ENCODE measurements at regions not wholly inside any gene's neighbourhood (a gene's known extent, or its start where the extent isn't known, plus 50 kb on each side); places are given as distances from the start of the nearest gene placed in this dataset.
"Not testable (repeated sequence)": the region's sequence is repeated elsewhere in the genome, so short reads cannot be mapped to it uniquely, and the experiment has no call there.

DNA sequence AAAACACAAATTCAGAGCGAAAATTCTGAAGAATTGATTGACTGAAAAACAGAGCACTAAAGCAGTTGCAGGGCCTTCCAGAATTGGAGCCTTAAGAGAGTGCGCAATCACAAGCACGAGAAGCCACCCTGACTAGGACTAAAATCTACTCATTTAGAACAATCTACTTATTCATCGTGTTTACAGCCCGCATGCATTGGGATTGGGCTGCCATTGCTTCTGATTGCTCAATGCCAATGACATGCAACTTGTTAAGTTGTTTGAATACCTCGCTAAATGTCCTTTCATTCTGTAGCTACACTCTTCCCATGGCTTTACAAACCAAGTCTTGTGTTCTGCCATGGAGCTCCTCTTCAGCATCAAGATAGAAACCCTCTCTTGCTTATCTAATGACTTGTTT, 425.9 kb upstream of the POM121L12 start:
- TF ChIP-seq POLR2A (IDR thresholded peaks at IDR 0.05), result no peak
- TF ChIP-seq, protein P1, sequence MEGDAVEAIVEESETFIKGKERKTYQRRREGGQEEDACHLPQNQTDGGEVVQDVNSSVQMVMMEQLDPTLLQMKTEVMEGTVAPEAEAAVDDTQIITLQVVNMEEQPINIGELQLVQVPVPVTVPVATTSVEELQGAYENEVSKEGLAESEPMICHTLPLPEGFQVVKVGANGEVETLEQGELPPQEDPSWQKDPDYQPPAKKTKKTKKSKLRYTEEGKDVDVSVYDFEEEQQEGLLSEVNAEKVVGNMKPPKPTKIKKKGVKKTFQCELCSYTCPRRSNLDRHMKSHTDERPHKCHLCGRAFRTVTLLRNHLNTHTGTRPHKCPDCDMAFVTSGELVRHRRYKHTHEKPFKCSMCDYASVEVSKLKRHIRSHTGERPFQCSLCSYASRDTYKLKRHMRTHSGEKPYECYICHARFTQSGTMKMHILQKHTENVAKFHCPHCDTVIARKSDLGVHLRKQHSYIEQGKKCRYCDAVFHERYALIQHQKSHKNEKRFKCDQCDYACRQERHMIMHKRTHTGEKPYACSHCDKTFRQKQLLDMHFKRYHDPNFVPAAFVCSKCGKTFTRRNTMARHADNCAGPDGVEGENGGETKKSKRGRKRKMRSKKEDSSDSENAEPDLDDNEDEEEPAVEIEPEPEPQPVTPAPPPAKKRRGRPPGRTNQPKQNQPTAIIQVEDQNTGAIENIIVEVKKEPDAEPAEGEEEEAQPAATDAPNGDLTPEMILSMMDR (IDR thresholded peaks at IDR 0.05), result no peak
- WGBS, 2 donors, result 87 to 91% methylated on average over 6 of the region's 6 CpGs
- no peak overlapping the region for H3K4me3 ChIP-seq (ENCODE audit: low read depth, poor library complexity, severe bottlenecking)
- DNase-seq (ENCODE audit: low spot score in 2 of 2), result no peak
- intact Hi-C loops (cut with DNase I; ENCODE audit: low total_unique reads), result no loop called here

DNA sequence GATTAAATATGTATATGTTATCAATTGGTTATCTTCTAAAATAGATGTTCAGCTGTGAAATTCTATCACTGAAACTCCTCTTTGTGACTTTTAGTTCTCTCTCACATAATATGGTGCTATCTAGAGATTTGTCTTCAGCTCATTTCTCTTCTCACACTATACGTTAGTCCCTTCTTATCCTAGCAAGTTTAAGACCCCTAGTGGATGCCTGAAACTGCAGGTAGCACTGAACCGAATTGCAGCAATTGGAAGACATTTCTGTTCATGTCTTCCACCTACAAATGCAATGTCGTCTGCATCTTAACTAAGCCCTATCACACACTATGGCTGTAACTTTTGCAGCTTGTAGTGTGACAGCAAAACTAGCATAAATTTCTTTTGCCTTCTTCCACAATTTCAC, 442.7 kb upstream of the POM121L12 start:
- DNase-seq (ENCODE audit: low spot score in 2 of 2), result no peak
- 70 to 74% methylated on average over 3 of the region's 3 CpGs for WGBS, 2 donors
- TF ChIP-seq POLR2A (IDR thresholded peaks at IDR 0.05), result no peak
- TF ChIP-seq, protein P1 (IDR thresholded peaks at IDR 0.05), result no peak
- no peak overlapping the region for H3K4me3 ChIP-seq (ENCODE audit: low read depth, poor library complexity, severe bottlenecking)
- intact Hi-C loops (cut with DNase I; ENCODE audit: low total_unique reads), result no loop called here

DNA sequence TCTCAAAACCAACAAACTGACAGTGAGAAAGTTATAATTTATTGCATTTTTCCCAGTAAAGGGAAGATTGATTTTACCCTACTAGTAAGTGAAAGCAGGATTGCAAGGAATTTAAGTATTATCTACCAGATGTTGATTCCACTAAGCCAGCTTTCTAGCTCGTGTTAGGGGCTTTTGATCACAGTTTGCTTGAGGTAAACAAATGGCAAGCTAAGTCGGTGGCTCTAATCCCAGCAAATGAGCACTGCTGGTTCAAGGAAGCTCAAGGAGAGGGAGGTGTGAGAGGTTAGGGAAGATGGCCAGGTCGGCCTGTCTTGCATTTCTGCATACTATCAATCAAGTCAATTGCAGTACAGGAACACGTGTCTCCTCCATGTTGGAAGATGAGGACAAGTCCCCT, 448.7 kb upstream of the POM121L12 start:
- no peak overlapping the region for H3K4me3 ChIP-seq (ENCODE audit: low read depth, poor library complexity, severe bottlenecking)
- TF ChIP-seq, protein P1 (IDR thresholded peaks at IDR 0.05), result no peak
- no peak for DNase-seq (ENCODE audit: low spot score in 2 of 2)
- WGBS, 2 donors, result 6 to 10% methylated on average over 4 of the region's 4 CpGs
- intact Hi-C loops (cut with DNase I; ENCODE audit: low total_unique reads), result no loop called here

DNA sequence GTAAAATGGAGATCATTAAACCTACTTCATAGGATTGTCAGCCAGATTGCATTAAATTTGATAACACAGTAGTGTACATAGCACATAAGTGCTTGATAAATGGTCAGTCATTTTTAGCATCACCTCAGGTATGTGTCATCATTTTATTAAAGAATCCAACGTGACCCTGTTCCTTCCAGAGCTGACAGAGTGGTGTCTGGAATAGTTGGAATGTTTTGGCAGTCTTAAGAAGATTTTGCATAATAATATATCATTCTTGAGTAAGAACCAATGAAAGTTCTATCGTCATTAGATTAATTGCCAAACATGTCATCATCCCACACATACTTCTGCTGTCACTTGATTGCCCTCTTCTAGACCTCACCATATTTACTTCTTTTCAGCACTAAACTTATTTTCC, 451.4 kb upstream of the POM121L12 start:
- intact Hi-C loops (cut with DNase I; ENCODE audit: low total_unique reads), result no loop called here
- H3K4me3 ChIP-seq (ENCODE audit: low read depth, poor library complexity, severe bottlenecking), result no peak overlapping the region
- no peak for DNase-seq (ENCODE audit: low spot score in 2 of 2)
- TF ChIP-seq, protein P1 (IDR thresholded peaks at IDR 0.05), result no peak
- TF ChIP-seq POLR2A (IDR thresholded peaks at IDR 0.05), result no peak
- 39 to 41% methylated on average over 2 of the region's 2 CpGs for WGBS, 2 donors

DNA sequence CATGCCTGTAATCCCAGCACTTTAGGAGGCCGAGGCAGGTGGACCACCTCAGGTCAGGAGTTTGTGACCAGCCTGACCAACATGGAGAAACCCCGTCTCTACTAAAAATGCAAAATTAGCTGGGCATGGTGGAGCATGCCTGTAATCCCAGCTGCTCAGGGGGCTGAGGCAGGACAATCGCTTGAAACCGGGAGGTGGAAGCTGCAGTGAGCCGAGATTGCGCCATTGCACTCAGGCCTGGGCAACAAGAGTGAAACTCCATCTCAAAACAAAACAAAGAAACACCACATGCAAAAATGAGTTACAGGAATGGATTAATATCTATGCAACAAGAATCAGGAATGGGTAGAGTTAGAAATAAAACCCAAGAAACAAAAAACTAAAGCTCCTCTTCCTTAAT, 462.3 kb upstream of the POM121L12 start:
- H3K4me3 ChIP-seq (ENCODE audit: low read depth, poor library complexity, severe bottlenecking); DNase-seq (ENCODE audit: low spot score in 2 of 2); intact Hi-C loops (cut with DNase I; ENCODE audit: low total_unique reads): not testable (repeated sequence)
- 88 to 91% methylated on average over 6 of the region's 6 CpGs for WGBS, 2 donors

- intact Hi-C loops (cut with DNase I; ENCODE audit: low total_unique reads), result no loop called here
- no peak for TF ChIP-seq POLR2A (IDR thresholded peaks at IDR 0.05)
- TF ChIP-seq, protein P1 (IDR thresholded peaks at IDR 0.05), result no peak
- H3K4me3 ChIP-seq (ENCODE audit: low read depth, poor library complexity, severe bottlenecking), result no peak overlapping the region
- WGBS, 2 donors, result 83 to 86% methylated on average over 3 of the region's 3 CpGs
- no peak for DNase-seq (ENCODE audit: low spot score in 2 of 2)
These were observed 464.4 kb upstream of the POM121L12 start for GRCh38 chr7:52571026-52571425.

Data from lower leg skin (tissue), 4 donors.